ENCODE measurements at regions not wholly inside any gene's neighbourhood (a gene's known extent, or its start where the extent isn't known, plus 50 kb on each side); places are given as distances from the start of the nearest gene placed in this dataset.

GRCh38 chr4:59881632-59882031, 1318.5 kb upstream of the ADGRL3 start:
- no peak for DNase-seq (ENCODE audit: low read depth)

DNA sequence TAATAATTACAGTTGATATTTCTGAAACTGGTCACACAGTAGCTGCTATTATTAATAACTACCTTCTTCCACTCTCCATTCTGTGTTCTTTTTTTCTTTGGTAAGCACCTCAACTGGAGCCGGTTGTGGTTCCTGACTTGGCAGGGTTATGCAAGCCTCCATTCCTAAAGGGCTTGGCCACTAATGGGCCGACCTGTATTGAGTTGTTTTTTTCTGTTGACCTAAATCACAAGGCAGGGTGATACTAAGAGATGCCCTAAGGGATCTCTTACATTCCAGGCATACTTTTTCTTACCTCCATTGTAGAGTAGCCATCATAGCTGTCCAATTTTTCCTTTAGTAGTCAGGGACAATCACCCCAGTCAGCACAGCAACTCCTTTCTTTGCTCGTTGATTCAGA, 1295.8 kb upstream of the ADGRL3 start:
- no peak for DNase-seq (ENCODE audit: low read depth)

- no peak for DNase-seq (ENCODE audit: low read depth)
These were observed 1279.7 kb upstream of the ADGRL3 start for GRCh38 chr4:59920416-59920815.

GRCh38 chr4:59925290-59925689, 1274.8 kb upstream of the ADGRL3 start:
- DNase-seq (ENCODE audit: low read depth) = no peak

- DNase-seq (ENCODE audit: low read depth) = no peak
These were observed 1263.6 kb upstream of the ADGRL3 start for GRCh38 chr4:59936566-59936965.

- DNase-seq (ENCODE audit: low read depth) = no peak
These were observed 1262.0 kb upstream of the ADGRL3 start for GRCh38 chr4:59938166-59938565.

DNA sequence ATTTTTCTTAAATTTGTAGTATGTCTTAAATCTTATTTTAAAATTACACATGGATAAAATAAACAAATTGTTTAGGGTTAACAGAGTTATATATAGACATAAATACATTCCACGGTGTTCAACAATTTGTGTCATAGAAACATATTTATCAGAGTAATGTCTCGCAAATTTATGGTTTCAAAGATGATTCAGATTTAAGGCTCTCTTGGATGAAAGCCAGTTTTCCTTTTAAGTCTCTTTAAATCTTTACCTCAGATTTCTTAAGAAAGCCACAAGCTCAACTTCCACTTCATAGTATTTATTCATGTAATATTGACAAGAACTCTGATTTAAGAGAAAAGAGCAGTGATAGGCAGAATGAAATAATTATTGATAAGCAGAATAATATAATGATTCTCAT, 1254.8 kb upstream of the ADGRL3 start:
- DNase-seq (ENCODE audit: low read depth) = no peak

- DNase-seq (ENCODE audit: low read depth) = no peak
These were observed 1254.4 kb upstream of the ADGRL3 start for GRCh38 chr4:59945716-59946115.

GRCh38 chr4:59956366-59956765, 1243.8 kb upstream of the ADGRL3 start:
- DNase-seq (ENCODE audit: low read depth) = no peak

GRCh38 chr4:59960143-59960542, 1240.0 kb upstream of the ADGRL3 start:
- DNase-seq (ENCODE audit: low read depth) = no peak

DNA sequence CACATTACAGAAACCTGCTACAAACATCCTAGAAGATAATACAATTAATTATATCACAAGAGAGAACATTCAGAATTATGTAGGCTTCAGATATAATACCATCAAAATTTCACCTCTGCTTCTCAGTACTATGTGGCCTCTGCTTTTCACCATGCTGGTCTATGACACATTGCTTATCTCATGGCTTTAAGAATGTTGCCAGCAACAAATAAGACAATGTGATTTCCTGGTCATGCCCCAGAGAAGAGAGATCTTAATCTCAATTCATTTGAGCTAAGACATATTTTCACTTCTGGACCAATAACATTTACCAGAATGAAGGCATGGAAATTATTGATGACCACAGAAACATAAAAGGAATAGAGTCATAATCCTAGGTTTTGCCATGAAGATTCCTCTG, 1233.4 kb upstream of the ADGRL3 start:
- no peak for DNase-seq (ENCODE audit: low read depth)

DNA sequence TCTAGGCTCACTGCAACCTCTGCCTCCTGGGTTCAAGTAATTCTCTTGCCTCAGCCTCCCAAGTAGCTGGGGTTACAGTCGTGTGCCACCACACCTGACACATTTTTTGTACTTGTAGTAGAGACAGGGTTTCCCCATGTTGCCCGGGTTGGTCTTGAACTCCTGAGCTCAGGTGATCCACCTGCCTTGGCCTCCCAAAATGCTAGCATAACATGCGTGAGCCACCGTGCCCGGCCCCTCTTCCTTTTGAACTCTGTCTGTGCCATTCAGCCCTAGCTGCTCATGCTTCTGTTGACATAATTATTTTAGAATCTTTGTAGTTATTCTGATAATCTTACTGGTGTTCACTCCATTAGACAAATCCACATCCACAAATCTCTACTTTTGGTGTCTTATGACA, 1231.3 kb upstream of the ADGRL3 start:
- no peak for DNase-seq (ENCODE audit: low read depth)

- DNase-seq (ENCODE audit: low read depth) = no peak
These were observed 1230.2 kb upstream of the ADGRL3 start for GRCh38 chr4:59969909-59970308.

GRCh38 chr4:59971952-59972351, 1228.2 kb upstream of the ADGRL3 start:
- no peak for DNase-seq (ENCODE audit: low read depth)

GRCh38 chr4:59973492-59973891, 1226.6 kb upstream of the ADGRL3 start:
- DNase-seq (ENCODE audit: low read depth) = no peak

DNA sequence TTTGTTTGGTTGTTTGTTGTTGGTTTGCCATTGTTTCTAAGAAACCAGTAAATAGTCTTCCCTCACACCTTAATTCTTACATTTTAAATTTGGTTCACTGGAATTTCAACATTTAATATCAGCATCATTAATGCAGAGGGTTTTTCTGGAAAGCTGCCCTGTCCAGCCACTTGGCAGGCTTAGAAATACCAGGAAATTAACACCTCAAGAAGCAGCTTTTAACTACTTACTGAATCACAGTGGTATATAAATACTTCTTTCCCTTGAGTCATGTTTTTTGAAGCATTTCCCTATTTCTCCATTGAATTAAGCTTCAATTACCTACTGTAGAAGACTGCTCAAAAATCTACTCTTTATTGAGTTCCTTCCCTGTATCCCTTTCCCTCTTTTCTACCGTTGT, 1221.1 kb upstream of the ADGRL3 start:
- no peak for DNase-seq (ENCODE audit: low read depth)

- DNase-seq (ENCODE audit: low read depth) = no peak
These were observed 1216.3 kb upstream of the ADGRL3 start for GRCh38 chr4:59983852-59984251.

GRCh38 chr4:59987289-59987688, 1212.8 kb upstream of the ADGRL3 start:
- no peak for DNase-seq (ENCODE audit: low read depth)

DNA sequence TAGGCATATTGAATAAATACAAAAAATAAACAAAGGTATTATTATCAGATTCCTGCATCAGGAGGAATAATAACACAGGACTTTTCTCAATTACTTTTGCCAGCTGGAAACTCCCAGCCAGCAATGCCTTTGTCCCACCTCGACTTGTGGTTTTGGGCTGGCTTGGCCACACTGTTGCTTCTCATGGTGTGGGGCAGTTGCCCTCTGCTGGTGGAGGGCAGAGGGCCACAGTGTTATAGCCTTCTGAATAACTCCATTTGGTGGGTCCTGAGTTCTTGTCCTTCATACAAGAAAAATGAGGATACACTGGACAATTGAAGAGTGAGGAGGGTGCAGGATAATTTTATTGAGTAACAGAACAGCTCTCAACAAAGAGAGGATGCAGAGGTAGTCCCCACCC, 1206.0 kb upstream of the ADGRL3 start:
- DNase-seq (ENCODE audit: low read depth) = no peak

GRCh38 chr4:60002603-60003337, 1197.4 kb upstream of the ADGRL3 start:
- DNase-seq (ENCODE audit: low read depth) = no peak

- no peak for DNase-seq (ENCODE audit: low read depth)
These were observed 1186.5 kb upstream of the ADGRL3 start for GRCh38 chr4:60013464-60014184.

DNA sequence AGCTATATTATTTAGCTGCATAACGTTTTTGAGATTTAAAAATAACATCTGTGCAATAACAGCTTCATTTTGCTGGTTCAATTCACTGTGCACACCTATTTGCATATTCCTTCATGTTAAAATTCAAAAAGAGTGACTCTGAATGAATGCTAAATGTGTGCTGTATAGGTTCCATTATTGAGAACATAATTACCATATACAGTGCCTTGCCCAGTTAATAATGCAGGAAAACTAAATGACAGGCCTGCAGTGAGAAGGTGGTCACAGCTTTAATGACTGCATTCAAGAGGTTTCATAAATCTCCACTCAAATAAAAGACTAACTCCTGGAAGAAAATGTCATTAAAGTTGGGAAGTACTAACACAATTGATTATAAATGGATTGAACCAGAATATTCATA, 1183.2 kb upstream of the ADGRL3 start:
- no peak for DNase-seq (ENCODE audit: low read depth)

DNA sequence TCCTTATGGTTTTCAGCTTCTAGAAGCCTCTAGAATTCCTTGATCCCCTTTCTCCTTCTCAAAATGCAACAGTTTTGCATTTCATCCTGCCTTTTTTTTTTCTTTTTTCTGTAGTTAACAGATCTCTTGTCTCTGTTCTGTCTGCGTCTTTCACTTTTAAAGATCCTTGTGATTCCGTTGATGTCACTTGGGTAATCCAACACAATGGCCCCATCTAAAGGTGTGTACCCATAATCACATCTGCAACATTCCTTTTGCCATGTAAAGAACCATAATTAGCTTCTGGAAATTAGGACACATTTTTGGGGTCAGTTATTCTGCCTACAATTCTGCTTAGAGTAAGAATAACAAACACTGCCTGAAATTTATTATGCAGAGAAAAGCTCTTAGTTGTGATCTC, 1180.9 kb upstream of the ADGRL3 start:
- DNase-seq (ENCODE audit: low read depth) = no peak

GRCh38 chr4:60019946-60020345, 1180.2 kb upstream of the ADGRL3 start:
- no peak for DNase-seq (ENCODE audit: low read depth)

Data from fibroblast of the conjunctiva (primary cell).